HG03460 (cell line): ENCODE measurements at regions not wholly inside any gene's neighbourhood (a gene's known extent, or its start where the extent isn't known, plus 50 kb on each side); places are given as distances from the start of the nearest gene placed in this dataset.

Experiments used
- ATAC-seq: cut with Tn5 transposase; IDR thresholded peaks from one replicate; pipeline ENCODE4 v1.9.1; 2021; ENCODE audit not compliant: unreplicated experiment

- no peak for ATAC-seq
These were observed 617.4 kb downstream of the BCL11A start for GRCh38 chr2:59936048-59936447.

- ATAC-seq: no peak
These were observed 618.4 kb downstream of the BCL11A start for GRCh38 chr2:59935005-59935404.

- no peak for ATAC-seq
These were observed 619.5 kb downstream of the BCL11A start for GRCh38 chr2:59933948-59934347.

GRCh38 chr2:59932341-59932740, 621.1 kb downstream of the BCL11A start:
- no peak for ATAC-seq

- no peak for ATAC-seq
These were observed 623.0 kb downstream of the BCL11A start for GRCh38 chr2:59930430-59930829.

GRCh38 chr2:59926731-59927130, 626.7 kb downstream of the BCL11A start:
- no peak for ATAC-seq

GRCh38 chr2:59925321-59925720, 628.1 kb downstream of the BCL11A start:
- ATAC-seq: no peak

GRCh38 chr2:59924346-59924745, 629.1 kb downstream of the BCL11A start:
- no peak for ATAC-seq

GRCh38 chr2:59922450-59922849, 631.0 kb downstream of the BCL11A start:
- ATAC-seq: no peak

- ATAC-seq: no peak
These were observed 631.7 kb downstream of the BCL11A start for GRCh38 chr2:59921743-59922142.

- ATAC-seq: no peak
These were observed 632.5 kb downstream of the BCL11A start for GRCh38 chr2:59920961-59921360.

- no peak for ATAC-seq
These were observed 633.1 kb downstream of the BCL11A start for GRCh38 chr2:59920307-59920706.

- ATAC-seq: no peak
These were observed 633.9 kb downstream of the BCL11A start for GRCh38 chr2:59919579-59919978.

- ATAC-seq: no peak
These were observed 641.4 kb downstream of the BCL11A start for GRCh38 chr2:59912042-59912441.

- no peak for ATAC-seq
These were observed 643.3 kb downstream of the BCL11A start for GRCh38 chr2:59910166-59910565.

GRCh38 chr2:59909147-59909546, 644.3 kb downstream of the BCL11A start:
- ATAC-seq: no peak

- no peak for ATAC-seq
These were observed 647.7 kb downstream of the BCL11A start for GRCh38 chr2:59905731-59906130.

GRCh38 chr2:59903994-59904544, 649.4 kb downstream of the BCL11A start:
- no peak for ATAC-seq

- no peak for ATAC-seq
These were observed 652.6 kb downstream of the BCL11A start for GRCh38 chr2:59900728-59901452.

- no peak for ATAC-seq
These were observed 653.8 kb downstream of the BCL11A start for GRCh38 chr2:59899692-59900091.

- ATAC-seq: no peak
These were observed 656.8 kb downstream of the BCL11A start for GRCh38 chr2:59896499-59897245.

- no peak for ATAC-seq
These were observed 659.8 kb downstream of the BCL11A start for GRCh38 chr2:59893612-59894011.
